ENCODE measurements at regions not wholly inside any gene's neighbourhood (a gene's known extent, or its start where the extent isn't known, plus 50 kb on each side); places are given as distances from the start of the nearest gene placed in this dataset.

- ChIA-PET CTCF (interaction anchor here (1.0 kb wide), 1 partner anchor 11 kb away, joined by 3 read pairs; no protein-coding TSS in a partner anchor), POLR2A (no interaction called here)
- dilution Hi-C loops (cut with MboI; ENCODE audit: extremely low pct_ligation_motif_present, low sequenced_read_pairs) = no loop called here
- Histone ChIP-seq H3K9me3 (replicated peaks; ENCODE audit: control insufficient read depth, insufficient read depth, low read length) (no peaks in the 10 kb centered on the region), H3K79me2 (ENCODE audit: control insufficient read depth, insufficient read depth, low read length) (no peaks in the 10 kb centered on the region), H3K27ac (ENCODE audit: insufficient read depth, low read depth, low read length) (no peak overlapping the region), H3K36me3 (ENCODE audit: control insufficient read depth in 2 of 2, extremely low read depth in 1 of 2, insufficient read depth in 2 of 2, low read length in 2 of 2) (no peaks in the 10 kb centered on the region), H4K20me1 (replicated peaks; ENCODE audit: control insufficient read depth, extremely low read depth, insufficient read depth, low read length) (no peaks in the 10 kb centered on the region), H3K27me3 (ENCODE audit: control insufficient read depth in 2 of 2, insufficient read depth in 2 of 2, low read length in 2 of 2) (no peaks in the 10 kb centered on the region), H3K9ac (replicated peaks; ENCODE audit: extremely low read depth, insufficient read depth, low read length) (no peak overlapping the region), H3K4me2 (ENCODE audit: insufficient read depth, low read length) (no peak overlapping the region), H3K4me3 (replicated peaks in 1 of 3; ENCODE audit: insufficient read depth in 1 of 3, low read depth in 1 of 3, low read length in 3 of 3) (no peak overlapping the region), H2AFZ (ENCODE audit: low read depth, low read length) (no peak overlapping the region), H3K4me1 (ENCODE audit: control insufficient read depth, extremely low read depth, insufficient read depth, low read length) (no peaks in the 10 kb centered on the region), H3K9me1 (replicated peaks; ENCODE audit: control insufficient read depth, extremely low read depth, insufficient read depth, low read length) (no peaks in the 10 kb centered on the region)
- intact Hi-C loops (cut with micrococcal nuclease) = no loop called here
- FAIRE-seq (no peak), DNase-seq (ENCODE audit: low read depth, low spot score) (no peak)
- no TSS peak for BruUV-seq (replicated peaks)
- TF ChIP-seq CTCF (IDR thresholded peaks at IDR 0.05; ENCODE audit: extremely low read depth in 1 of 2, insufficient read depth in 1 of 2, low read depth in 1 of 2, low read length in 2 of 2) = no peak
- no peak for TF ChIP-seq MYC (IDR thresholded peaks at IDR 0.05; ENCODE audit: low read depth, low read length)
- no peak for TF ChIP-seq FOS (IDR thresholded peaks at IDR 0.05; ENCODE audit: borderline replicate concordance, insufficient read depth, low read length)
- TF ChIP-seq GATA2 (IDR thresholded peaks at IDR 0.05; ENCODE audit: insufficient read depth, insufficient read length, low read depth, low read length) = no peak
- TF ChIP-seq MAX (IDR thresholded peaks at IDR 0.05; ENCODE audit: insufficient read depth, insufficient read length) = no peak
- TF ChIP-seq JUN (IDR thresholded peaks at IDR 0.05; ENCODE audit: borderline replicate concordance, insufficient read depth, insufficient read length, low read depth) = no peak
- no peak for TF ChIP-seq POLR2AphosphoS5 (IDR thresholded peaks at IDR 0.05; ENCODE audit: insufficient read depth, low read depth, low read length)
- TF ChIP-seq EZH2 (IDR thresholded peaks at IDR 0.05; ENCODE audit: borderline replicate concordance, low read depth, low read length, severe bottlenecking) = no peak
- TF ChIP-seq POLR2A (IDR thresholded peaks at IDR 0.05; ENCODE audit: low read depth, low read length) = no peak
Measured at GRCh38 chr9:81408951-81409350, 280.4 kb downstream of the TLE1 start.
